ENCODE measurements at regions not wholly inside any gene's neighbourhood (a gene's known extent, or its start where the extent isn't known, plus 50 kb on each side); places are given as distances from the start of the nearest gene placed in this dataset.
"Not testable (repeated sequence)": the region's sequence is repeated elsewhere in the genome, so short reads cannot be mapped to it uniquely, and the experiment has no call there.

- not testable (repeated sequence) for DNase-seq
These were observed 215.5 kb downstream of the TMEM121 start for GRCh38 chr14:105741707-105742530.

GRCh38 chr14:105742531-105742848, 216.1 kb downstream of the TMEM121 start:
- DNase-seq: no peak

GRCh38 chr14:105742904-105743701, 216.7 kb downstream of the TMEM121 start:
- not testable (repeated sequence) for DNase-seq

GRCh38 chr14:105744213-105744787, 217.9 kb downstream of the TMEM121 start:
- DNase-seq: not testable (repeated sequence)

- DNase-seq: no peak
These were observed 219.2 kb downstream of the TMEM121 start for GRCh38 chr14:105745433-105746123.

- DNase-seq: no peak
These were observed 219.7 kb downstream of the TMEM121 start for GRCh38 chr14:105746124-105746514.

GRCh38 chr14:105746800-105747502, 220.6 kb downstream of the TMEM121 start:
- not testable (repeated sequence) for DNase-seq

GRCh38 chr14:105747503-105748203, 221.3 kb downstream of the TMEM121 start:
- not testable (repeated sequence) for DNase-seq

- no peak for DNase-seq
These were observed 221.8 kb downstream of the TMEM121 start for GRCh38 chr14:105748204-105748578.

- not testable (repeated sequence) for DNase-seq
These were observed 222.3 kb downstream of the TMEM121 start for GRCh38 chr14:105748710-105749109.

GRCh38 chr14:105749870-105750541, 223.6 kb downstream of the TMEM121 start:
- not testable (repeated sequence) for DNase-seq

GRCh38 chr14:105751291-105751751, 224.9 kb downstream of the TMEM121 start:
- DNase-seq: not testable (repeated sequence)

- DNase-seq: not testable (repeated sequence)
These were observed 226.0 kb downstream of the TMEM121 start for GRCh38 chr14:105752420-105752819.

GRCh38 chr14:105760691-105761344, 234.4 kb downstream of the TMEM121 start:
- no peak for DNase-seq

GRCh38 chr14:105761345-105761740, 235.0 kb downstream of the TMEM121 start:
- not testable (repeated sequence) for DNase-seq

GRCh38 chr14:105761842-105762241, 235.5 kb downstream of the TMEM121 start:
- no peak for DNase-seq

GRCh38 chr14:105762262-105762661, 235.9 kb downstream of the TMEM121 start:
- not testable (repeated sequence) for DNase-seq

- not testable (repeated sequence) for DNase-seq
These were observed 238.0 kb downstream of the TMEM121 start for GRCh38 chr14:105764254-105764901.

- not testable (repeated sequence) for DNase-seq
These were observed 238.9 kb downstream of the TMEM121 start for GRCh38 chr14:105765072-105765825.
